GM19397 (cell line): ENCODE measurements at regions not wholly inside any gene's neighbourhood (a gene's known extent, or its start where the extent isn't known, plus 50 kb on each side); places are given as distances from the start of the nearest gene placed in this dataset.

Source experiments
- ATAC-seq: cut with Tn5 transposase; IDR thresholded peaks from one replicate; pipeline ENCODE4 v1.9.1; 2021; ENCODE audit warnings: mild to moderate bottlenecking, moderate library complexity; ENCODE audit not compliant: unreplicated experiment

GRCh38 chr2:5036256-5036655 lies 655.9 kb upstream of the SOX11 start:
- ATAC-seq, result no peak

GRCh38 chr2:5039241-5039975 lies 652.8 kb upstream of the SOX11 start:
- ATAC-seq, result no peak

GRCh38 chr2:5040571-5040970 lies 651.6 kb upstream of the SOX11 start:
- no peak for ATAC-seq

- no peak for ATAC-seq
Measured at GRCh38 chr2:5041501-5041900, 650.7 kb upstream of the SOX11 start.

GRCh38 chr2:5042666-5043440 lies 649.3 kb upstream of the SOX11 start:
- ATAC-seq, result no peak

GRCh38 chr2:5051300-5051699 lies 640.9 kb upstream of the SOX11 start:
- ATAC-seq, result no peak

GRCh38 chr2:5052905-5053304 lies 639.3 kb upstream of the SOX11 start:
- no peak for ATAC-seq

GRCh38 chr2:5057891-5058351 lies 634.3 kb upstream of the SOX11 start:
- no peak for ATAC-seq

- no peak for ATAC-seq
Measured at GRCh38 chr2:5060956-5061355, 631.2 kb upstream of the SOX11 start.

- no peak for ATAC-seq
Measured at GRCh38 chr2:5064687-5065086, 627.5 kb upstream of the SOX11 start.

- no peak for ATAC-seq
Measured at GRCh38 chr2:5067816-5068215, 624.4 kb upstream of the SOX11 start.

GRCh38 chr2:5070257-5070656 lies 621.9 kb upstream of the SOX11 start:
- ATAC-seq, result no peak

GRCh38 chr2:5074733-5075132 lies 617.5 kb upstream of the SOX11 start:
- no peak for ATAC-seq

- ATAC-seq, result no peak
Measured at GRCh38 chr2:5076599-5076998, 615.6 kb upstream of the SOX11 start.

GRCh38 chr2:5077479-5078089 lies 614.6 kb upstream of the SOX11 start:
- no peak for ATAC-seq

- no peak for ATAC-seq
Measured at GRCh38 chr2:5083402-5083801, 608.8 kb upstream of the SOX11 start.

GRCh38 chr2:5089409-5089808 lies 602.8 kb upstream of the SOX11 start:
- no peak for ATAC-seq

GRCh38 chr2:5093056-5093455 lies 599.1 kb upstream of the SOX11 start:
- no peak for ATAC-seq

GRCh38 chr2:5093518-5093917 lies 598.7 kb upstream of the SOX11 start:
- ATAC-seq, result no peak

GRCh38 chr2:5094192-5094591 lies 598.0 kb upstream of the SOX11 start:
- no peak for ATAC-seq

- no peak for ATAC-seq
Measured at GRCh38 chr2:5098286-5098685, 593.9 kb upstream of the SOX11 start.

- ATAC-seq, result no peak
Measured at GRCh38 chr2:5102823-5103222, 589.4 kb upstream of the SOX11 start.
